ENCODE measurements at regions not wholly inside any gene's neighbourhood (a gene's known extent, or its start where the extent isn't known, plus 50 kb on each side); places are given as distances from the start of the nearest gene placed in this dataset.

DNA sequence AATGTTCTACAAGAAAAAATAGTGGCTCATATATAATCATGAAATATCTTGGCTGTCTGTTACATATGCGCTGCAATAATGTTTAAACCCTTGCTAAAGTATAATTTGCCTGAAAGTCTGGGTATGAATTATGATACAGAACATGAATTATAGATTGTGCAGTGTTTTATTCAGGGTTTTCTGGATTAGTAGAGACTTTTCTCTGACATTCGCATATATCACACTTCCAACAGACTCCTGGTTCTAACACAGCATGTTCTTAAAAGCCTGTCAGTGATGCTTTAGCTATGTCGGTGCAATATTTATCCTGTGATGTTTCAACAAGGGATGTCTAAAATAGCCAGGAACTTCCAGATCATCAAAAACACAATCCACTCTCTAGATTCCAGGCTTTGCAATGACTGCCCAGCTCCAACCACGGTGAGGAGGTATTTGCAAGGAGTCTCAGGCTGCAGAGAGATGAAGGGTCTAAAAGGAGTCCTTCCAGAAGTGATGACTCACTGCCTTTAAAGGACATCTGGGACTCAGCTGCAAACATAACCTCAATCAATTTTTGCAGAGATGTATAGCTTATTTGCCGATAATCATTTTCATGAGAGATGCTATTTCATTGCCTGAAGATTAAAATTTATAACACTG lies 69.4 kb downstream of the RWDD4 start:
- TF ChIP-seq, protein P1, sequence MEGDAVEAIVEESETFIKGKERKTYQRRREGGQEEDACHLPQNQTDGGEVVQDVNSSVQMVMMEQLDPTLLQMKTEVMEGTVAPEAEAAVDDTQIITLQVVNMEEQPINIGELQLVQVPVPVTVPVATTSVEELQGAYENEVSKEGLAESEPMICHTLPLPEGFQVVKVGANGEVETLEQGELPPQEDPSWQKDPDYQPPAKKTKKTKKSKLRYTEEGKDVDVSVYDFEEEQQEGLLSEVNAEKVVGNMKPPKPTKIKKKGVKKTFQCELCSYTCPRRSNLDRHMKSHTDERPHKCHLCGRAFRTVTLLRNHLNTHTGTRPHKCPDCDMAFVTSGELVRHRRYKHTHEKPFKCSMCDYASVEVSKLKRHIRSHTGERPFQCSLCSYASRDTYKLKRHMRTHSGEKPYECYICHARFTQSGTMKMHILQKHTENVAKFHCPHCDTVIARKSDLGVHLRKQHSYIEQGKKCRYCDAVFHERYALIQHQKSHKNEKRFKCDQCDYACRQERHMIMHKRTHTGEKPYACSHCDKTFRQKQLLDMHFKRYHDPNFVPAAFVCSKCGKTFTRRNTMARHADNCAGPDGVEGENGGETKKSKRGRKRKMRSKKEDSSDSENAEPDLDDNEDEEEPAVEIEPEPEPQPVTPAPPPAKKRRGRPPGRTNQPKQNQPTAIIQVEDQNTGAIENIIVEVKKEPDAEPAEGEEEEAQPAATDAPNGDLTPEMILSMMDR (IDR thresholded peaks at IDR 0.05; ENCODE audit: poor library complexity), result no peak
- TF ChIP-seq EZH2phosphoT487 (IDR thresholded peaks at IDR 0.05; ENCODE audit: low read depth, severe bottlenecking, unreplicated experiment), result no peak
- TF ChIP-seq EZH2 (IDR thresholded peaks at IDR 0.05; ENCODE audit: borderline replicate concordance), result no peak

All from hepatocyte (in vitro differentiated cells).